Activated gamma-delta T cell treated with anti-CD3 and anti-CD28 coated beads, Interleukin-2, amount 50 U/mL, for 16 hours (primary cell): ENCODE measurements at regions not wholly inside any gene's neighbourhood (a gene's known extent, or its start where the extent isn't known, plus 50 kb on each side); places are given as distances from the start of the nearest gene placed in this dataset.

Experiments
- DNase-seq: peaks from one replicate; pipeline ENCODE4 v3.0.0-alpha.2; 2020; ENCODE audit warnings: low read depth

GRCh38 chr4:100083289-100083688 is 107.0 kb downstream of the DDIT4L start:
- DNase-seq, result no peak

DNA sequence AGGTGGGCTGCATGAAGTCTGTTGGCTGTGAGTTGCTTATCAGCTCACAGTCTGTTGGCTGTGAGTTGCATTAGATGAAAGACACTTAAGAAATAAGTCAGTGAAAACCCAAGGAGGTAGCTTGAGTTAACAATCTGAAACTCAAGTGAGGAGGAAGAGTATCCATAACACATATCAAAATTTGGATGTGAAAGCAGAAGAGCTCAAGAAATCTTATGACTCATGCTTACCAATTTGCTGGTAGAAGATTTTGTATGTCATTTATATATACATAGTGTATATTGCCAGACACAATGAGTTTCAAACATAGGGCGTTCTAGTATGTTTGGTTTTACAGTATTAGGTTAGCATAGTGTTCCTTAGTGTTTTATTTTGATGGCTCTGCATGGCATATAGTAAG is 107.4 kb downstream of the DDIT4L start:
- no peak for DNase-seq

- DNase-seq, result no peak
Observed at GRCh38 chr4:100081491-100081890, 108.8 kb downstream of the DDIT4L start.

DNA sequence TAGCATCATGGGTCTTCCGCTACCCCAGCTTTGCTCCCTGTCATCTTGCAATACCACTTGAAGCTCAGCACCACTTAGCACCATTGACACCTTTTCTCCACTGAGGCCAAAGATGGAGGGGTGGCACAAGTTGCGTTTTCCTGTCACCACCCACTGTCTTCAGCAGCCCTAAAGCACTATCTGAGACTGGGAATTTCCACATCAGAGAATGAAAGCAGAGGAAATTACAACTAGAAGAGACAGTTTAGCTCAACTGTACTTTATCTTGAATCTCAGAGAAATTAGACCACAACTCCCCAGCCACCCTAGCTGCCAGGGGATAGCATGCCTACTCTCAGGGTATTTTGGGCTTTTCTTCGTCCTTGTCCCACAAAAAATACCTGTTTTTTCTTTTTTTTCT is 111.0 kb downstream of the DDIT4L start:
- no peak for DNase-seq

DNA sequence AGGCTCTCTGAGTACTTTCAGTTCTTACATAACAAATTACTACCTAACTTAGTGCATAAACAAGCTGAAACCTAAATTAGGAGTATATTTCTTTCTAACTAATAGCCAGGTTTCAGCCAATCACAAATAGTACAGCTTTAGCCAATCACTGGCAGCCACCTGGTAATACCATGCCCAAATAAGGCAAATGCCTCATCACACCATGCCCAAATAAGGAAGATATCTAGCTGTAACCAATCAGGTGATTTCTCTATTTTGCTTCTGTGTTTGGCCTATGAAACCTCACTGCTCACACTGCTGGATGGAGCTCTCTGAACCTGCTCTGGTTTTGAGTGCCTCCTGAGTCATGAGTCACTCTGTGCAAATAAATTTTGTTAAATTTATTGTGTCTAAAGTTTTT is 113.5 kb downstream of the DDIT4L start:
- no peak for DNase-seq

- no peak for DNase-seq
Observed at GRCh38 chr4:100075486-100076270, 114.6 kb downstream of the DDIT4L start.

DNA sequence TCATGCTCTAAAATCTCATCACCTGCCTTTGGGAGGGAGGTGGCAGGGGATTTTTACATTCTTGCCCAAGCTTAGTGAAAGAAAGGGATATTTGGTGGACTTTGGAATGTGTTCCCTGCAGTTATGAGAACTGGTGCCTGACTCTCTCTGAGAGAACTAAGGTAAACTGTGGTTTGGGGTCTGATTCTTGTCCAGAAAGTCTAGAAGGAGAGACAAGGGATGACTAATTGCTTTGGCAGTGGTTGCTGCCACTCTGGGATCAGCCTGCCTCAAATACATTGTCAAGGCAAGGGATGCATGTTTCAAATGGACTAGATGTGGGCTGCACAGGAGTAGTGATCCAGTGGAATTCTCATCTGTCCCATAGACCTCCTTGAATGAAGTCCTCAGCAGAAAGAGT is 115.2 kb downstream of the DDIT4L start:
- no peak for DNase-seq

DNA sequence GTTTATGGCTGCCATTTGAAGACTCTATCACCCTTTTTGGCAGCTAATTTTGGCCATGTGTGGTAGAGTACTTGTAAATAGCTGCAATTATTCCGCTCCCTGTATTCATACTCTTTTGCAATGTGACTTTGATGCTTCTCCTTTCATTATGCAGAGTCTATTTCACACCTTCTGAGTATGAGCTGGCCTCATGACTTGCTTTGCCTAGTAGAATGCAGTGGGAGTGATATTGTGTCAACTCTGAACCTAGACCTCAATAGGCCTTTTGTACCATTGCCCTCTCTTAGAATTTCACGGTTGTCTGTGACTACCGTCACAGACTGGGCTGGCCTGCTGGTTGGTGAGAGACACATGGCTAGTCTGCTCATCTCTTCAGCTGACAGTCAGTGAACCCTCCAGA is 118.8 kb downstream of the DDIT4L start:
- no peak for DNase-seq

- no peak for DNase-seq
Observed at GRCh38 chr4:100070868-100071267, 119.4 kb downstream of the DDIT4L start.

- no peak for DNase-seq
Observed at GRCh38 chr4:100069207-100069606, 119.1 kb upstream of the H2AZ1 start.

- DNase-seq, result no peak
Observed at GRCh38 chr4:100067255-100067654, 117.2 kb upstream of the H2AZ1 start.

GRCh38 chr4:100063355-100063754 is 113.3 kb upstream of the H2AZ1 start:
- DNase-seq, result no peak

DNA sequence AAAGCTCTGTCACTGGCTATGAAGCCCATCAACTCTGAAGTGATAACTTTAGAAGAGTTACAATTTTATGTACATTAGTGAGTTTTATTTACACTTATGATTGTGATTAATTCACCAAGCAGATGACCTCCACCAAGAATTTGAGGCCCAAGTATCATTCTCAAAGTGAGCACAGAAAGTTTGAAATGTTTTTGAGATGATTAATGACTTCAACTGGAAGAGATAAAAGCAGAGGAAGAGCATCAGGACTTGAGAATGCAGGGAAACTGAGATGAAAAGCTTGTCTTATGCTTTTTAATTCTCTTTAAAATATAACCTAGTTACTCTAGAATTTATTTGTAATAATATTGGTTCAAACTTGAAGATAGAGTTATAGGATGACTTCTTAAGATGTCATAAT is 112.8 kb upstream of the H2AZ1 start:
- no peak for DNase-seq

DNA sequence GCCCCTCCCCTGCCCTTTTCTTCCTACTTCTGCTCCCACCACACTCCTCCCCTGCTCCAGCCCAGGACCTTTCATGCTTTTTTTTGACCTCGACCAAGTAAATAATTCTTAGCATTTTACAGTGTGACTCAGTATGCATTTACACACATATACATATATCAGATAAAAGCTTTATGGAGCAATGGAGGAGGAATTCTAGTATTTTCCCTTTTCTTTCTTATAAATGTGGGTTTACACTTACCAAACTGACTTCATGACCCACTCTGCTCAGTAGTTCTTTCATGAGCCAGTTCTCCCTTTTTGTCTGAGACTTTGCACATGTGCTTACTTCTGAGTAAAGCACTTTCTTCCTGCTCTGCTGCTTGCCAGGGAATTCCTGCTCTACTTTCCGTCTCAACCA is 111.8 kb upstream of the H2AZ1 start:
- no peak for DNase-seq

GRCh38 chr4:100060765-100061416 is 110.8 kb upstream of the H2AZ1 start:
- no peak for DNase-seq

DNA sequence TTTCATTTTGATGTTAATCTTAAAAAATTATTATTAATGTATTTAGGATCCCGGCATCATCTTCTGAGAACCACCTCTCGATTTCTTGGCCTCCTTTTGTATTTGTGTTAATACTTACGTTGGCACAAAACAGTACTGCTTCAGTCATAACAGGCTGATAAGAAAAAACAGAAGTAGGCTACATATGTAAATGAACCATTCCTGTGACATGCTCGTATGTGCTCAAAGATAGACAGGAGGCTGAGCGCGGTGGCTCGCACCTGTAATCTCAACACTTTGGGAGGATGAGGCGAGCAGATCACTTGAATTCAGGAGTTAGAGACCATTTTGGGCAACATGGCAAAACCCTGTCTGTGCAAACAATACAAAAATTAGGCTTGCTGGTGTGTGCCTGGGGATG is 109.4 kb upstream of the H2AZ1 start:
- DNase-seq, result no peak

DNA sequence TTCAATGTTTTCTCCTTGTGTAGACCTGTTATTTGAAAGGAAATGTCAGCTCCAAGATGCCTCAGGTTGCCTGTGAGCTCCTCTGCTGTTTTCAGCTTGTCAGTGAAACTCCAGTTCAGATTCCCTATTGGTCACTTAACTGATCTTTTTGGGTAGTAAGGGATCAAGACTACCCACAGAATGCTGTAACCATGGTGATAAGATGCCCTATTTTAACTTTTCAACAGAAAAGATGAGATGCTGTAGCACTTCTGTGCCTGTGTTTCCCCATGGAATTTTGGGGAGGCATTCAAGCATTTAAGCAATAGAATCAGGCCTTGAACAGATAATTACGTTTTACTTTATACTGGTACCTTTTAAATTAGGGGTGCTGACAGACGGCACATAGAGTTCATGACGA is 106.6 kb upstream of the H2AZ1 start:
- no peak for DNase-seq

GRCh38 chr4:100054071-100054470 is 104.0 kb upstream of the H2AZ1 start:
- no peak for DNase-seq

GRCh38 chr4:100049872-100050271 is 99.8 kb upstream of the H2AZ1 start:
- DNase-seq, result no peak

DNA sequence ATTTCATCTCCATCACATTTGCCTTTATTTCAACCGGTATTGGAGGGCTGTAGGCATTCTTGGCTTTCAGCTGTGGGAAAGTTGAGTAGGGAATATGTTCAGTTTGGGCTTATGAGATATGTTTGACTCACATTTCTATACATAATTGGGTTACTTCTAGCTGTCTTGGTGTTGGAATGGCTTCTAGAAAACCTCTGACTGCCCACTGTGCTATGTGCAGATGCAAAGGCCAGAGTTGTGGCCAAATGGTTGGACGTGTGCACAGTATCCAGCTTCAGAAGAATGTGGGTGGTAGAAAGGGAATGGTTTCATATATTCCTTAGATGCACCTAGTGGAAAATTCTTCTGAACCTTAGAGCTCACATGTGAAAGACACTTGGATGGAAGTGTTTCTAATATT is 92.6 kb upstream of the H2AZ1 start:
- no peak for DNase-seq

GRCh38 chr4:100042235-100042634 is 92.2 kb upstream of the H2AZ1 start:
- no peak for DNase-seq

DNA sequence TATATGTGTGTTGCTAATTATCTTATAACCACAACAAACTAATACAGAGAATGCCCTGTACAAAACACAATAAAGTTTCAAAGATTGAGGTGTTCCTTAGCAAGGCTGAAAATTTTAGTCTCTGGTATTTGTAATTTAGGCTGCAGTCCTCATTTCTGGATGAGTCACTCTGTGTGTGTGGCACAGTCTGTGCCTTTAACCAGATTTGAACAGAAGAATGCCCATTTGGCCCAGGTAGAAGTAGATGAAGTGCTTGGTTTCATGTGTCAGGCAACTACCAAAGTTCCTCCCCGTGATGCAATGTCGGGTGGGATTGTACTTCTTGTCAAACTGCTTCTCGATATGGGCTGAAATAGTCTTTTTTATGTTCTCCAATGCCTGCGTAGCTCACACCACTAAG is 91.6 kb upstream of the H2AZ1 start:
- DNase-seq, result no peak

DNA sequence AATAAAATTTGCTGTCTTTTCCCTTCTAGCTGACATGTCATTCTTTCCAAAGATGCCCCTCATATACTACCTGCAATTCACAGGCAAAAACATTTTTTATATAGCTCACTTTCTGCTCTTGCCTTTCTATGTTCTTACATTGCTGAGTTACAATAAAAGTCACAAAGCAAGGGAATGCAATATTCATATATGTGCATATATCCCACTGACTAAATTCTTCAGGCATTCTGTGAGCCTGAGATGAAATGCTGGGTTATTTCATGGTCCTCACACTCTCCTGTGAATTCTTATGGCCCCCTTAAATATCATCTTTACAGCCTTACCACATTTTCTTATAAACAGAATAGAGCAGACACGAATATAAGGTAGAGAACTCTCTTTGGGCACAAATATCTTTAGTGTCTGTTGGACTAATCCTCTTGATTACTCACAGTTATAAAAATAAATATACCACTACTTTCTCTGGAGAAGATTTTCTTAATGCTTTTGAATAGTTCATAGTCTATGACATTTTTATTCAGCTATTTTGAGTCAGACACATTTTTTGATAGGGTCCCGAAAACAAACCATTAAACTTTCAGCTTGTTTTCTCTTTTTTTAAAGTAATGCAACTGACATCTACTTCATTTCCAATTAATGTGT is 84.1 kb upstream of the H2AZ1 start:
- DNase-seq, result no peak
